Thyroid gland (tissue), 4 donors: ENCODE measurements at regions not wholly inside any gene's neighbourhood (a gene's known extent, or its start where the extent isn't known, plus 50 kb on each side); places are given as distances from the start of the nearest gene placed in this dataset.

ENCODE experiments used
- DNase-seq, 2 donors: peaks; one replicate each; pipeline ENCODE4 v3.0.0-alpha.2; 2019
- H3K27ac ChIP-seq, 3 donors: fragments of 200-600 bp; sonication (generic); 1 replicate in 2 of 3; 2 replicates in 1 of 3; pipeline ENCODE4 v1.5.1; 2016 to 2019; ENCODE audit warnings: mild to moderate bottlenecking in 1 of 3, moderate library complexity in 1 of 3
- H3K27me3 ChIP-seq: fragments of 200-600 bp; sonication (generic); one replicate; pipeline ENCODE4 v1.5.1; 2019
- H3K36me3 ChIP-seq, 2 donors: fragments of 200-600 bp; sonication (generic); one replicate each; pipeline ENCODE4 v1.5.1; 2016 to 2019
- H3K4me1 ChIP-seq, 2 donors: fragments of 200-600 bp; sonication (generic); one replicate each; pipeline ENCODE4 v1.5.1; 2017 to 2019
- H3K4me3 ChIP-seq, 3 donors: fragments of 200-600 bp; sonication (generic); replicated peaks in 1 of 3; 1 replicate in 2 of 3; 2 replicates in 1 of 3; pipeline ENCODE4 v1.5.1; 2016; ENCODE audit warnings: mild to moderate bottlenecking in 1 of 3
- H3K9me3 ChIP-seq: fragments of 200-600 bp; sonication (generic); one replicate; pipeline ENCODE4 v1.5.1; 2017
- CTCF ChIP-seq, 6 experiments: fragments of 200-600 bp in 3 of 6; fragments of 450-650 bp in 3 of 6; sonication (generic) in 3 of 6; IDR thresholded peaks; one replicate each; pipeline ENCODE4 v1.5.1; 2016 to 2019; ENCODE audit warnings: antibody characterized with exemption in 6 of 6, mild to moderate bottlenecking in 2 of 6, inconsistent platforms in 1 of 6, moderate library complexity in 1 of 6
- POLR2A ChIP-seq, 2 donors: fragments of 450-650 bp; IDR thresholded peaks; one replicate each; pipeline ENCODE4 v1.6.1; 2017; ENCODE audit warnings: antibody characterized with exemption in 2 of 2, mild to moderate bottlenecking in 2 of 2, moderate library complexity in 1 of 2
- WGBS, 2 donors: methylation state at CpG; one replicate each; pipeline ENCODE4 v1.1.5; 2017; 5-methylcytosine and 5-hydroxymethylcytosine counted together
- intact Hi-C: fragments of 100-400 bp; cut with DNase I; formaldehyde crosslinking; loops from one replicate; pipeline ENCODE4 v1.15.1; 2023

- no peak overlapping the region for H3K4me3 ChIP-seq
- intact Hi-C loops: no loop called here
- 75 to 76% methylated on average over 6 of the region's 6 CpGs for WGBS, 2 donors
- DNase-seq: no peak
- H3K27ac ChIP-seq: no peak overlapping the region
- TF ChIP-seq POLR2A (IDR thresholded peaks at IDR 0.05): no peak
- TF ChIP-seq CTCF (IDR thresholded peaks at IDR 0.05): no peak
- no peaks in the 10 kb centered on the region for H3K9me3 ChIP-seq
- H3K27me3 ChIP-seq: no peaks in the 10 kb centered on the region
- no peaks in the 10 kb centered on the region for H3K4me1 ChIP-seq
- no peaks in the 10 kb centered on the region for H3K36me3 ChIP-seq
Observed at GRCh38 chr12:13740149-13740545, 241.3 kb downstream of the GRIN2B start.

- TF ChIP-seq CTCF (IDR thresholded peaks at IDR 0.05) (no peak), POLR2A (IDR thresholded peaks at IDR 0.05) (no peak)
- 92 to 93% methylated on average over 5 of the region's 5 CpGs for WGBS, 2 donors
- no peak overlapping the region for H3K27ac ChIP-seq
- no peaks in the 10 kb centered on the region for H3K4me1 ChIP-seq
- no peaks in the 10 kb centered on the region for H3K36me3 ChIP-seq
- intact Hi-C loops: no loop called here
- H3K9me3 ChIP-seq: no peaks in the 10 kb centered on the region
- H3K27me3 ChIP-seq: no peaks in the 10 kb centered on the region
- no peak for DNase-seq
- H3K4me3 ChIP-seq: no peak overlapping the region
Observed at GRCh38 chr12:13735734-13736133, 245.7 kb downstream of the GRIN2B start.

- intact Hi-C loops: no loop called here
- Histone ChIP-seq H3K9me3 (no peaks in the 10 kb centered on the region), H3K27me3 (no peaks in the 10 kb centered on the region), H3K4me1 (no peaks in the 10 kb centered on the region), H3K36me3 (no peaks in the 10 kb centered on the region), H3K27ac (no peak overlapping the region), H3K4me3 (no peak overlapping the region)
- WGBS, 2 donors: 84 to 85% methylated on average over 2 of the region's 2 CpGs
- TF ChIP-seq POLR2A (IDR thresholded peaks at IDR 0.05) (no peak), CTCF (IDR thresholded peaks at IDR 0.05) (no peak)
- no peak for DNase-seq
Observed at GRCh38 chr12:13734584-13735152, 246.7 kb downstream of the GRIN2B start.

DNA sequence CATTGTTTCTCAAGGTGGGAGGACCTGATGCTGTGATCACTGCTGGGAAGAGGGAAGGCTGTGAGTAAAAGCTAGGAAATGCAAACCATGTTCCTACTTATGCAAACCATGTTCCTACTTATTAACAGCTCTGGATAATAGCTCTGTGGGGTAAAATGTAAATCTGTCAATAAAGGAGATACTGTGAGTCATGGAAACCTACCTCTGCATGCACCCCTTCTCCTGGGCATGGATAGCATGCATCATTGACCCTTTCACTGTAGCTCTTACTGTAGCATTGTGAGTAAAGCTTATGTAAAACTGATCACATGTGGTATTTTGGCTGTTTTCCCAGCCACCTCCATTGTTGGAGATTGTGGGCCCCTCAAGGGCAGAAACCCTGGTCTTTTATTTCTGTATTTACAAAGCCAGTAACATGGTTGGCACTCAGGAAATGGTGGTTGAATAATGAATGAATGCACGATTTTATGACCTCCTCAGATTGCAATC is 253.7 kb downstream of the GRIN2B start:
- TF ChIP-seq CTCF (IDR thresholded peaks at IDR 0.05) (no peak), POLR2A (IDR thresholded peaks at IDR 0.05) (no peak)
- DNase-seq: no peak
- no peak overlapping the region for H3K27ac ChIP-seq

DNA sequence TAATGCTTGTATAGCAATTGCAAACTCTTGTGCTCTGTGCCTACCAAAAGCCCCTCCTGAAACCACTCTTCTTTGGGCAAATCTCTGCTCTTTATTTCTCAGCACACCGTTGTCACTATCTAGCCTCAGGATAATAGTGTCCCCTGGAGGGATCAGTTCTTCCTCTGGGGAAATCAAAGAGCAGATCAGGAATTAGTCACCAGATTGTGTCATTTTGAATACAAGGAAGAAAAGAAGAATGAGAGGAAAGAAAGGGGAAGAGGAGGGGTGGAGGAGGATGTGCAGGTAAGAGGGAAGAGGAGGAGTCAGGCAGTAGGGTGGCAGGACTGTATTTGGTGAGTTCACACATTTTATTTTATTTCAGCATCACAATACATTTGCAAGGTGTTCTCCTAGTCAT is 256.4 kb downstream of the GRIN2B start:
- Histone ChIP-seq H3K27ac (no peak overlapping the region), H3K9me3 (no peaks in the 10 kb centered on the region), H3K4me3 (no peak overlapping the region), H3K27me3 (no peaks in the 10 kb centered on the region), H3K4me1 (no peaks in the 10 kb centered on the region), H3K36me3 (no peaks in the 10 kb centered on the region)
- no peak for TF ChIP-seq CTCF (IDR thresholded peaks at IDR 0.05)
- no peak for TF ChIP-seq POLR2A (IDR thresholded peaks at IDR 0.05)
- intact Hi-C loops: no loop called here
- 51 to 52% methylated on average over 1 of the region's 1 CpG for WGBS, 2 donors
- no peak for DNase-seq

More for the DNA sequence above, 253.7 kb downstream of the GRIN2B start:
- H3K4me3 ChIP-seq: no peak overlapping the region
- no peaks in the 10 kb centered on the region for H3K36me3 ChIP-seq
- WGBS, 2 donors: 16 to 32% methylated on average over 1 of the region's 1 CpG
- no peaks in the 10 kb centered on the region for H3K4me1 ChIP-seq
- intact Hi-C loops: no loop called here
- H3K9me3 ChIP-seq: no peaks in the 10 kb centered on the region
- no peaks in the 10 kb centered on the region for H3K27me3 ChIP-seq
